ENCODE measurements at regions not wholly inside any gene's neighbourhood (a gene's known extent, or its start where the extent isn't known, plus 50 kb on each side); places are given as distances from the start of the nearest gene placed in this dataset.

DNA sequence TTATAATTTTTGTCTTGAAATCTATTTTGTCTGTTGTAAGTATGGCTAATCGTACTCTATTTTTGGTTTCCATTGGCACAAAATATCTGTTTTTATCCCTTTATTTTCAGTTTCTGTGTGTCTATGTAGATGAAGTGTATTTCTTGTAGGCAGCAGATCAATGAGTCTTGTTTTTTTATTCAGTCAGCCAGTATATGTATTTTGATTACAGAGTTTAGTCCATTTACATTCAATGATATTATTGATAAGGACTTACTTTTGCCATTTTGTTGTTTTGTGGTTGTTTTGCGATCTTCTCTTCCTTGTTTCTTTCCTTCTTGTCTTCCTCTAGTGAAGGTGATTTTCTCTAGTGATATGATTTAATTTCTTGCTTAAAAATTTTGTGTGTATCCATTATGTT lies 336.3 kb upstream of the SPRY2 start:
- Histone ChIP-seq H3K27me3 (ENCODE audit: control insufficient read depth, insufficient read depth, low read length) (no peaks in the 10 kb centered on the region), H3K9me3 (ENCODE audit: control insufficient read depth, insufficient read depth, low read length) (peaks cover 5% of the 10 kb centered on the region; the same call in 1 of the 2 replicates), H3K56ac (ENCODE audit: extremely low read depth, insufficient read depth, low read length) (no peak overlapping the region), H3K23ac (ENCODE audit: low read depth, low read length) (no peak overlapping the region), H3K9ac (ENCODE audit: low read depth, low read length) (no peak overlapping the region), H3K9me1 (ENCODE audit: insufficient read depth, low read length) (no peaks in the 10 kb centered on the region), H3K4ac (ENCODE audit: low read depth, low read length) (no peak overlapping the region), H2AK9ac (replicated peaks; ENCODE audit: low read depth, low read length, poor library complexity) (no peak overlapping the region), H4K91ac (ENCODE audit: insufficient read depth, low read depth, low read length) (no peak overlapping the region), H4K8ac (ENCODE audit: low read depth in 2 of 2, low read length in 2 of 2) (no peak overlapping the region), H3K4me1 (ENCODE audit: control insufficient read depth, insufficient read depth, low read length) (no peaks in the 10 kb centered on the region), H2BK5ac (ENCODE audit: low read depth, low read length, poor library complexity, severe bottlenecking) (no peak overlapping the region), H2AK5ac (ENCODE audit: low read depth, low read length) (no peak overlapping the region), H3K79me1 (ENCODE audit: low read depth in 1 of 2, low read length in 2 of 2) (no peaks in the 10 kb centered on the region), H4K5ac (ENCODE audit: low read depth, low read length) (no peak overlapping the region), H3K27ac (ENCODE audit: insufficient read depth, low read length) (no peak overlapping the region), H3K4me3 (ENCODE audit: insufficient read depth, low read depth, low read length) (no peak overlapping the region), H3K18ac (ENCODE audit: low read depth, low read length) (no peak overlapping the region), H2AFZ (replicated peaks; ENCODE audit: low read length, poor library complexity) (no peak overlapping the region), H2BK120ac (ENCODE audit: low read depth, low read length) (no peak overlapping the region), H4K20me1 (ENCODE audit: insufficient read depth, low read length) (no peaks in the 10 kb centered on the region), H3K4me2 (ENCODE audit: low read depth, low read length) (no peak overlapping the region), H2BK20ac (ENCODE audit: low read depth, low read length) (no peak overlapping the region), H3K36me3 (ENCODE audit: control insufficient read depth, insufficient read depth, low read length) (no peaks in the 10 kb centered on the region), H2BK15ac (ENCODE audit: low read depth, low read length) (no peak overlapping the region), H3K14ac (replicated peaks; ENCODE audit: low read depth, low read length) (no peak overlapping the region)
- intact Hi-C loops (cut with micrococcal nuclease) (no loop called here), dilution Hi-C loops (cut with HindIII; ENCODE audit: low sequenced_read_pairs, unreplicated experiment) (no loop called here), in situ Hi-C loops (cut with MboI; ENCODE audit: low sequenced_read_pairs) (no loop called here)
- no CpG with 5 or more reads among the region's 2 CpGs for WGBS, 2 experiments (ENCODE audit: extremely low coverage in 2 of 2, insufficient read length in 1 of 2)
- TF ChIP-seq NFE2L2 (IDR thresholded peaks at IDR 0.05; ENCODE audit: low read depth, low read length) (no peak), CHD1 (IDR thresholded peaks at IDR 0.05; ENCODE audit: low read depth, low read length) (no peak), ELK1 (IDR thresholded peaks at IDR 0.05; ENCODE audit: borderline replicate concordance, low read depth, low read length) (no peak), MAFK (IDR thresholded peaks at IDR 0.05; ENCODE audit: low read depth, low read length) (no peak), BHLHE40 (IDR thresholded peaks at IDR 0.05; ENCODE audit: low read depth, low read length) (no peak), RFX5 (IDR thresholded peaks at IDR 0.05; ENCODE audit: low read depth, low read length) (no peak), FOS (IDR thresholded peaks at IDR 0.05; ENCODE audit: low read depth, low read length) (no peak), MAZ (IDR thresholded peaks at IDR 0.05; ENCODE audit: borderline replicate concordance, low read depth, low read length) (no peak), SMC3 (IDR thresholded peaks at IDR 0.05; ENCODE audit: low read depth, low read length) (no peak), RCOR1 (IDR thresholded peaks at IDR 0.05; ENCODE audit: insufficient replicate concordance, low read length) (no peak)
- TF ChIP-seq, protein P1, sequence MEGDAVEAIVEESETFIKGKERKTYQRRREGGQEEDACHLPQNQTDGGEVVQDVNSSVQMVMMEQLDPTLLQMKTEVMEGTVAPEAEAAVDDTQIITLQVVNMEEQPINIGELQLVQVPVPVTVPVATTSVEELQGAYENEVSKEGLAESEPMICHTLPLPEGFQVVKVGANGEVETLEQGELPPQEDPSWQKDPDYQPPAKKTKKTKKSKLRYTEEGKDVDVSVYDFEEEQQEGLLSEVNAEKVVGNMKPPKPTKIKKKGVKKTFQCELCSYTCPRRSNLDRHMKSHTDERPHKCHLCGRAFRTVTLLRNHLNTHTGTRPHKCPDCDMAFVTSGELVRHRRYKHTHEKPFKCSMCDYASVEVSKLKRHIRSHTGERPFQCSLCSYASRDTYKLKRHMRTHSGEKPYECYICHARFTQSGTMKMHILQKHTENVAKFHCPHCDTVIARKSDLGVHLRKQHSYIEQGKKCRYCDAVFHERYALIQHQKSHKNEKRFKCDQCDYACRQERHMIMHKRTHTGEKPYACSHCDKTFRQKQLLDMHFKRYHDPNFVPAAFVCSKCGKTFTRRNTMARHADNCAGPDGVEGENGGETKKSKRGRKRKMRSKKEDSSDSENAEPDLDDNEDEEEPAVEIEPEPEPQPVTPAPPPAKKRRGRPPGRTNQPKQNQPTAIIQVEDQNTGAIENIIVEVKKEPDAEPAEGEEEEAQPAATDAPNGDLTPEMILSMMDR (conservative IDR thresholded peaks at IDR 0.05; ENCODE audit: low read depth, low read length), result no peak
- TF ChIP-seq, protein P2, sequence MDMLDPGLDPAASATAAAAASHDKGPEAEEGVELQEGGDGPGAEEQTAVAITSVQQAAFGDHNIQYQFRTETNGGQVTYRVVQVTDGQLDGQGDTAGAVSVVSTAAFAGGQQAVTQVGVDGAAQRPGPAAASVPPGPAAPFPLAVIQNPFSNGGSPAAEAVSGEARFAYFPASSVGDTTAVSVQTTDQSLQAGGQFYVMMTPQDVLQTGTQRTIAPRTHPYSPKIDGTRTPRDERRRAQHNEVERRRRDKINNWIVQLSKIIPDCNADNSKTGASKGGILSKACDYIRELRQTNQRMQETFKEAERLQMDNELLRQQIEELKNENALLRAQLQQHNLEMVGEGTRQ (IDR thresholded peaks at IDR 0.05; ENCODE audit: low read depth, low read length), result no peak
- ATAC-seq (ENCODE audit: low read depth), result no peak
- POLR2A ChIA-PET (ENCODE audit: unreplicated experiment), result no interaction called here
- no TSS peak for BruUV-seq (replicated peaks)
- DNase-seq, result no peak
- CTCF ChIA-PET, result no interaction called here

Data from IMR-90 (cell line).